D721Med (cell line): ENCODE measurements at regions not wholly inside any gene's neighbourhood (a gene's known extent, or its start where the extent isn't known, plus 50 kb on each side); places are given as distances from the start of the nearest gene placed in this dataset.
"Not testable (repeated sequence)": the region's sequence is repeated elsewhere in the genome, so short reads cannot be mapped to it uniquely, and the experiment has no call there.

Experiments
- DNase-seq: peaks from one replicate; pipeline ENCODE4 v3.0.0; 2011; ENCODE audit warnings: low spot score; ENCODE audit not compliant: insufficient read length
- FAIRE-seq: peaks from 2 replicates; lab custom pipeline; 2011; peaks lifted over from hg19 to GRCh38; lab: Jason Lieb, UNC
- TF ChIP-seq, protein P1 (sequence below): IDR thresholded peaks from 2 replicates; pipeline ENCODE4 v1.5.1; 2012; ENCODE audit warnings: mild to moderate bottlenecking, control low read depth; ENCODE audit not compliant: insufficient read depth; ENCODE audit errors: missing control alignments

DNA sequence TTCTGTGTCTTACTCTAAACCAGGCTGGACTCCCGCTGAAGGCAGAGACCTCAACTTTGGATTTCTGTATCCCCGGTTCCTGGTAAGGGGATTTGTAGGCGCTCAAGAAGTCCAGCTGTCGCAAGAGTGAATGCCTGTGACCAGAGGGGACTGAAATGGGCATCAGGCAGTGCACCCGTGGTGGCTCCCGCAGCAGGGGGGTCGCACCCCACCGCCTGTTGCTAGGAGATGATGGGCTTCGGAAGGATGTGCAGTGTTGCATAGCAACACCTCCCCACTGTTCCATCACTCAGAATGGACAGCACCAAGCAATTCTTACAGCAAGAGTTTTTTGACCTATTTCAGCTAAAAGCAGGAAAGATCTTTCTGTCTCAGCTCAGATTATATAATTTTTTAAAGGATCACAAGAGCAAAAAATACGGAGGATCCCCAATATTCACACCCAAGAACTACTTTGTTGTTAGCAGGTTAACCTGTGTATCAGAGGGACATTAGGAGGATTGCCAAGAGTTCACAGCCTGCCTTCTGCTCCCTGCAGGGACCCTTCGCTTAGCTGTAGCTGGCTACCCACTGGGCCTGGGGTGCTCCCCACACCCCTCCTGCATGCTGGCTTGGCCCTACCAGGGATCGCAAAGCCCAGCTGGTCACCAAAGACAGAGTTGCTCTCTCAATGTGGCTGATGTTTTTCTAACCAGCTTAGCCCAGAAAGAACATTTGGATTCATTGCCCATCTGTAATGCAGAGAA, 63.8 kb downstream of the SOWAHC start:
- FAIRE-seq (no peak), DNase-seq (no peak)
- TF ChIP-seq, protein P1, sequence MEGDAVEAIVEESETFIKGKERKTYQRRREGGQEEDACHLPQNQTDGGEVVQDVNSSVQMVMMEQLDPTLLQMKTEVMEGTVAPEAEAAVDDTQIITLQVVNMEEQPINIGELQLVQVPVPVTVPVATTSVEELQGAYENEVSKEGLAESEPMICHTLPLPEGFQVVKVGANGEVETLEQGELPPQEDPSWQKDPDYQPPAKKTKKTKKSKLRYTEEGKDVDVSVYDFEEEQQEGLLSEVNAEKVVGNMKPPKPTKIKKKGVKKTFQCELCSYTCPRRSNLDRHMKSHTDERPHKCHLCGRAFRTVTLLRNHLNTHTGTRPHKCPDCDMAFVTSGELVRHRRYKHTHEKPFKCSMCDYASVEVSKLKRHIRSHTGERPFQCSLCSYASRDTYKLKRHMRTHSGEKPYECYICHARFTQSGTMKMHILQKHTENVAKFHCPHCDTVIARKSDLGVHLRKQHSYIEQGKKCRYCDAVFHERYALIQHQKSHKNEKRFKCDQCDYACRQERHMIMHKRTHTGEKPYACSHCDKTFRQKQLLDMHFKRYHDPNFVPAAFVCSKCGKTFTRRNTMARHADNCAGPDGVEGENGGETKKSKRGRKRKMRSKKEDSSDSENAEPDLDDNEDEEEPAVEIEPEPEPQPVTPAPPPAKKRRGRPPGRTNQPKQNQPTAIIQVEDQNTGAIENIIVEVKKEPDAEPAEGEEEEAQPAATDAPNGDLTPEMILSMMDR: no peak

DNA sequence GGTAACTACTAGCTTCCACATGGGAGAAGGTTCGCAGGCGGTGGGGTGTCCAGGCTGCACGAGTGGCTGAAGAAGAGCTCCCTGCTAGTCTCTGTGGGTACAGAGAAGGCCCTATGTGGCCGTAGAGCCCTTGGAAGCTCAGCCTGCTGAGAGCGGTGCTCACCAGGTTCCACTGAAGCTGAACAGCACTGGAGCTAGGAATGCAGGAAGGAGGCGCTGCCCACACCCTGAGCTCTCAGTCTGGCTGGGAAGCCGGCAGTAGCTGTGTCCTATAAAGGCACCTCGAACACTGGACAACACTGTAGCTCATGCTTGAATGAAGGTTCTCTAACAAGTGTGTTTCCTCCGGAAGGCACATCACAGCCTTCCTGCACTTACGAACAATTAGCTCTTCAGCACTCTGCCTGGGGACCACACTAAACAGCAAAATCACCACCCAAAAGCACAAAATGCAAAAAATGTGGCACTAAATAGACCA, 64.6 kb downstream of the SOWAHC start:
- not testable (repeated sequence) for FAIRE-seq, DNase-seq

DNA sequence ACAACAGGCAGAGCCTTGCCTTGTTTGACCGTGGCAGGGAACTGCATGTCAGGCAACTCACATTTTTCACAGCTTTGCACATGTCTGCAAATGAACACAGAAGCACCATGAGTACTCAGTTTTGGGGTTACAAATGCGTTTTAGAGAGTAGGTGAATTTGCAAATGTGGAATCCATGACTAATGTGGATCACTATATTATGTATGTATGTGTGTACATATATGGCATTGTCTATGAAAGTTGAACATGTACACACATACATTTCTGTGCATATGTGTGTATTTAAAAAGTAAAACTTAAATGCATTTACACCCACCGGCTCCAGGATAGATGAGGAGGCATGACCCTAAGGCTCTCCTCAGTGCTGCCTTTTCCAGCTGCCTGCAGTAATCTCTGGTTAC, 65.1 kb downstream of the SOWAHC start:
- DNase-seq (no peak), FAIRE-seq (no peak)
- TF ChIP-seq, protein P1: no peak

DNA sequence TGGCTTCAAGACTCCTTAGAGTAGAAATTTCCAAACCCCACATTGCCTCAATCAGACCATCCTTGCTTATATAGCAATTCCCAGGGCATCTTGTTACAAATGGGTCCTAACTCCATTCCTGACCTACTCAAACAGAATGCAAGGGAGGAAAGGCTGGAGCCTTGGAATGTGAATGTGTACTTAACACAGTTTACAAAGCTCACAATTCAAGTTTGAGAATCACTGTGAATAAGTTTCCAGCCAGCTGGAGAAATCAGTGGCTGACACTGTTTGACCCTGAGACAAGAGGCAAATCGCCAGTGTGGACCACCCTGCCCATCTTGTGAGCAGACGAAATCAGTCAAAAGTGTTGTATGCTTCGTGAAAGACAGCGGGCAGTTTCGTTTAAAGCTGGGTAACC, 65.5 kb downstream of the SOWAHC start:
- FAIRE-seq (no peak), DNase-seq (no peak)
- TF ChIP-seq, protein P1: no peak

DNA sequence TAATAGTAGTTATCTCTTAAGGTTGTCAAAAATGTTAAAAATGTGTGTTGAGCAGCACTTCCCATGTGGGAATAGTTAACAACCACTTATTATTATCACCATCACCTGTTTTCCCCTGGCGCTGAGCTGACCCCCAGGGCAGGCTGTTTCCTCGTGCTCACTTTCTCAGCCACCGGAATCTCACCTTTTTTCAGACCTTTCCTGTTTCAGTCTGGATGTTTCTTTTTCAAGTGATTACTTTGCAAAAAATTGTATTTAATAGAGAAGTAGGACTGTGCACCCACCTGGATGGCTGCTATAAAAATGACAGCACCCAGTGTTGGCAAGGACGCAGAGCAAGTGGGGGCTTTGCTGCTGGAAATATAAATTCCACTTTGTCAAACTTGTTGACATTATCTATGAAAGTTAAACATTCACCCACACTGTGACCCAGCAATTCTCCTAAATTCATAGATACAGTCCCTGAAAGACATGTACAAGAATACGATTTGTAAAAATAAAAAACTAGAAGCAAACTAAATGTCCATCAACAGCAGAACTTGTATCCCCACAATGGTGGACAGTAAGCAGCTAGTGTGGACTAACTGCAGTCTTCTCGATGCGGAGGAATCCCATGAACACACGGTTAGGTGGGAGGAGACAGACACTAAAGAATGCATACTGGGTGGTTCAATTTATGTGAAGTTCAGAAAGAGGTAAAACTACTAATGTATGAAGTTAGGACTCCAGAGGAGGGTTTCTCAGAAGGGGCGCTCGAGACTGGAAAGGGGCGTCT, 66.5 kb downstream of the SOWAHC start:
- no peak for DNase-seq
- FAIRE-seq: no peak
- TF ChIP-seq, protein P1: no peak

DNA sequence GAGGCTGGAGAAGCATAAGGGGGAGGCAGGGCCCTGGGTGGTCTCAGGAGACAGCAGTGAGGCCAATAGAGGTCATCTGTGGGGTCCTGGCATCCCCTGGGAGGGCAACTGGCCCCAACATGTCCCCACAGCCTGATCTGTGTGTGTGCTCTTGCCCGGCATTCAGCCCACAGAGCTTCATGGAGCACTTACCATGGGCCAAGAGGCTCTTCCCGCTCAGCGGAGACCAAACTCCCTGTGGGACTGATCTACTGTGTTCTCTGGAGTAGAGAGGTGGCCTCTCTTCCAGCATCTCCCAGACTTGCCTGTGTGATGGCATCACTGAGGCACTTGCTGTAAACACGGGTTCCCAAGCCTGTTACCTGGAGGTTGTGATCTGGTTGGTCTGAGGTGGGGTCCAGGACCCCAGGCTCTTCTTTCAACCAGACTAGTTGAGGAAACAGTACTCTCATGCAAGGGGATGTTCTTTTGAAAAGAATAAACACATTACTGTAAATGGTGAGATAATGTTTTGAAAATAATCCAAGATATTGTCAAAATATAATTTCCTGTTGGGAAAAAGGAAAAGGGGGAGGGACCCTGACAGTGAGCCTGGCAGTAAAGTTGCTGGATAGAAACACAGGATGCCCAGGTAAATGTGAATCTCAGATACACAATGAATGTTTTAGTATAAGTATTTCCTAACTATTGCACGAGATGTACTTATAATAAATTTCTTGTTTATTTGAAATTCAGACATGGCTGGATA, 67.6 kb downstream of the SOWAHC start:
- FAIRE-seq: no peak
- DNase-seq: no peak
- TF ChIP-seq, protein P1: no peak

DNA sequence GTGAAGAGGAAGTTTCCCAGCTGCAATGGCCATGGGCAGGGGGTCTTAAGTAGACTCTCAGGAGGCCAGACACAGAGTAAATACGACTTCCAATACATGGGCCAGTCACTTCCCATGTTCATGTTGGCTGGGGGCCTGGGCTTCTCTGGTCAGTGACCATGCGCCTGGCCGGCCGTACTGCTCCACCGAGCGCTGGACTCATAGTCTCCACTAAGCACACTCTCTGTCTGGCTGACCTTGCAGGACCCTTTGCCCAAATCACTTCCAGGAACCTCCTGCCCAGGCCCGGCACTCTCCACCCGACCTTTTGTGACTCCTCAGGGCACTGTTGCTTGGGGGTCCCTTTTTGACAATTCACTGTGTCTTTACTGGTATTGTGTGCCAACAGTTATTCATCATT, 69.3 kb downstream of the SOWAHC start:
- no peak for FAIRE-seq
- TF ChIP-seq, protein P1: no peak
- no peak for DNase-seq
